IMR-90 (cell line): ENCODE measurements at regions not wholly inside any gene's neighbourhood (a gene's known extent, or its start where the extent isn't known, plus 50 kb on each side); places are given as distances from the start of the nearest gene placed in this dataset.

Experiments
- ATAC-seq: fragments of 200-7000 bp; cut with Tn5 transposase; 2 replicates; pipeline ENCODE4 v1.9.1; 2020; ENCODE audit warnings: low read depth, mild to moderate bottlenecking, moderate library complexity
- BruUV-seq: library from RNA; stranded (reverse); fragments of 400-500 nt; replicated peaks from 2 replicates; lab custom pipeline; 2021; lab: Mats Ljungman, UMichigan
- CTCF ChIA-PET: fragments of 300-600 bp; formaldehyde crosslinking; extraction: SDS; loops from one replicate; lab custom pipeline; 2021; ENCODE audit warnings: antibody characterized with exemption; lab: Yijun Ruan, JAX
- POLR2A ChIA-PET: fragments of 300-600 bp; sonication (Branson Sonifier 250); formaldehyde crosslinking; loops from one replicate; lab custom pipeline; 2022; ENCODE audit warnings: antibody characterized with exemption; ENCODE audit not compliant: unreplicated experiment; lab: Charles Lee
- DNase-seq: peaks from one replicate; pipeline ENCODE4 v3.0.0; 2013
- H2AFZ ChIP-seq: replicated peaks from 2 replicates; pipeline ENCODE3; 2013; ENCODE audit warnings: low read length, mild to moderate bottlenecking; ENCODE audit not compliant: poor library complexity
- H2AK5ac ChIP-seq: 2 replicates; pipeline ENCODE4 v1.6.1; 2013; ENCODE audit warnings: low read depth, low read length, inconsistent platforms
- H2AK9ac ChIP-seq: replicated peaks from 2 replicates; pipeline ENCODE3; 2013; ENCODE audit warnings: mild to moderate bottlenecking, low read depth, low read length, moderate library complexity; ENCODE audit not compliant: poor library complexity
- H2BK120ac ChIP-seq: 2 replicates; pipeline ENCODE4 v1.6.1; 2013; ENCODE audit warnings: low read depth, low read length, inconsistent platforms
- H2BK15ac ChIP-seq: 3 replicates; pipeline ENCODE4 v1.6.1; 2013; ENCODE audit warnings: low read depth, low read length, inconsistent platforms
- H2BK20ac ChIP-seq: 2 replicates; pipeline ENCODE4 v1.6.1; 2013; ENCODE audit warnings: low read depth, mild to moderate bottlenecking, inconsistent platforms, low read length, moderate library complexity
- H2BK5ac ChIP-seq: 2 replicates; pipeline ENCODE4 v1.6.1; 2013; ENCODE audit warnings: mild to moderate bottlenecking, low read depth, low read length, inconsistent platforms; ENCODE audit not compliant: poor library complexity, severe bottlenecking
- H3K14ac ChIP-seq: replicated peaks from 2 replicates; pipeline ENCODE4 v1.6.1; 2013; ENCODE audit warnings: low read depth, low read length, inconsistent platforms
- H3K18ac ChIP-seq: 2 replicates; pipeline ENCODE4 v1.6.1; 2013; ENCODE audit warnings: low read depth, low read length, control low read depth
- H3K23ac ChIP-seq: 2 replicates; pipeline ENCODE4 v1.6.1; 2013; ENCODE audit warnings: low read depth, low read length, inconsistent platforms
- H3K27ac ChIP-seq: 2 replicates; pipeline ENCODE4 v1.5.1; 2013; ENCODE audit warnings: mild to moderate bottlenecking, control low read depth, low read length; ENCODE audit not compliant: insufficient read depth
- H3K27me3 ChIP-seq: 2 replicates; pipeline ENCODE4 v1.6.1; 2013; ENCODE audit warnings: low read length; ENCODE audit not compliant: control insufficient read depth, insufficient read depth
- H3K36me3 ChIP-seq: 2 replicates; pipeline ENCODE4 v1.6.1; 2013; ENCODE audit warnings: low read length, mixed read lengths; ENCODE audit not compliant: control insufficient read depth, insufficient read depth
- H3K4ac ChIP-seq: 2 replicates; pipeline ENCODE4 v1.6.1; 2013; ENCODE audit warnings: low read depth, low read length, inconsistent platforms
- H3K4me1 ChIP-seq: 2 replicates; pipeline ENCODE4 v1.6.1; 2013; ENCODE audit warnings: low read length, mixed read lengths; ENCODE audit not compliant: control insufficient read depth, insufficient read depth
- H3K4me2 ChIP-seq: 2 replicates; pipeline ENCODE4 v1.6.1; 2013; ENCODE audit warnings: low read depth, mild to moderate bottlenecking, control low read depth, low read length, moderate library complexity
- H3K4me3 ChIP-seq: 2 replicates; pipeline ENCODE4 v1.5.1; 2013; ENCODE audit warnings: low read depth, mild to moderate bottlenecking, control low read depth, low read length, moderate library complexity; ENCODE audit not compliant: insufficient read depth
- H3K56ac ChIP-seq: 2 replicates; pipeline ENCODE4 v1.6.1; 2013; ENCODE audit warnings: low read length, inconsistent platforms; ENCODE audit not compliant: insufficient read depth; ENCODE audit errors: extremely low read depth
- H3K79me1 ChIP-seq, 2 experiments: 2 replicates each; pipeline ENCODE4 v1.6.1; 2013; ENCODE audit warnings: low read length in 2 of 2, inconsistent platforms in 1 of 2, low read depth in 1 of 2
- H3K9ac ChIP-seq: 2 replicates; pipeline ENCODE4 v1.6.1; 2013; ENCODE audit warnings: low read depth, low read length, control low read depth
- H3K9me1 ChIP-seq: 2 replicates; pipeline ENCODE4 v1.6.1; 2013; ENCODE audit warnings: low read length, inconsistent platforms; ENCODE audit not compliant: insufficient read depth
- H3K9me3 ChIP-seq: 2 replicates; pipeline ENCODE4 v1.6.1; 2013; ENCODE audit warnings: low read length; ENCODE audit not compliant: control insufficient read depth, insufficient read depth
- H4K20me1 ChIP-seq: 2 replicates; pipeline ENCODE4 v1.6.1; 2013; ENCODE audit warnings: low read length, inconsistent platforms; ENCODE audit not compliant: insufficient read depth
- H4K5ac ChIP-seq: 2 replicates; pipeline ENCODE4 v1.6.1; 2013; ENCODE audit warnings: mild to moderate bottlenecking, low read depth, low read length, control low read depth
- H4K8ac ChIP-seq, 2 experiments: 2 replicates each; pipeline ENCODE4 v1.6.1; 2013; ENCODE audit warnings: low read depth in 2 of 2, low read length in 2 of 2, control low read depth in 1 of 2, inconsistent platforms in 1 of 2
- H4K91ac ChIP-seq: 2 replicates; pipeline ENCODE4 v1.6.1; 2013; ENCODE audit warnings: low read depth, low read length, inconsistent platforms; ENCODE audit not compliant: insufficient read depth
- BHLHE40 ChIP-seq: fragments of 150-350 bp; IDR thresholded peaks from 2 replicates; pipeline ENCODE4 v1.6.1; 2016; ENCODE audit warnings: mild to moderate bottlenecking, low read depth, low read length
- CEBPB ChIP-seq: IDR thresholded peaks from 2 replicates; pipeline ENCODE4 v1.6.1; 2012; ENCODE audit warnings: low read depth, low read length, improper control_type of control experiment
- CHD1 ChIP-seq: IDR thresholded peaks from 2 replicates; pipeline ENCODE4 v1.6.1; 2012; ENCODE audit warnings: low read depth, low read length, improper control_type of control experiment
- CTCF ChIP-seq: conservative IDR thresholded peaks from 2 replicates; pipeline ENCODE4 v1.5.1; 2012; ENCODE audit warnings: mild to moderate bottlenecking, low read depth, low read length, improper control_type of control experiment
- ELK1 ChIP-seq: fragments of 150-350 bp; IDR thresholded peaks from 2 replicates; pipeline ENCODE4 v1.6.1; 2016; ENCODE audit warnings: low read depth, mild to moderate bottlenecking, low read length, moderate library complexity, borderline replicate concordance
- FOS ChIP-seq: fragments of 150-350 bp; IDR thresholded peaks from 2 replicates; pipeline ENCODE4 v1.6.1; 2016; ENCODE audit warnings: low read depth, low read length
- MAFK ChIP-seq: IDR thresholded peaks from 2 replicates; pipeline ENCODE4 v1.6.1; 2012; ENCODE audit warnings: low read depth, low read length, improper control_type of control experiment
- MAZ ChIP-seq: IDR thresholded peaks from 2 replicates; pipeline ENCODE4 v1.6.1; 2012; ENCODE audit warnings: low read depth, mild to moderate bottlenecking, low read length, improper control_type of control experiment, moderate library complexity, borderline replicate concordance
- MXI1 ChIP-seq: IDR thresholded peaks from 2 replicates; pipeline ENCODE4 v1.6.1; 2012; ENCODE audit warnings: low read depth, mild to moderate bottlenecking, low read length, moderate library complexity, borderline replicate concordance
- NFE2L2 ChIP-seq: fragments of 150-350 bp; IDR thresholded peaks from 2 replicates; pipeline ENCODE4 v1.6.1; 2016; ENCODE audit warnings: low read depth, mild to moderate bottlenecking, low read length
- RAD21 ChIP-seq: IDR thresholded peaks from 2 replicates; pipeline ENCODE4 v1.6.1; 2012; ENCODE audit warnings: low read length, improper control_type of control experiment
- RCOR1 ChIP-seq: IDR thresholded peaks from 2 replicates; pipeline ENCODE4 v1.6.1; 2012; ENCODE audit warnings: mild to moderate bottlenecking, low read length, improper control_type of control experiment; ENCODE audit not compliant: insufficient replicate concordance
- RFX5 ChIP-seq: IDR thresholded peaks from 2 replicates; pipeline ENCODE4 v1.8.0; 2012; ENCODE audit warnings: low read depth, mild to moderate bottlenecking, low read length, moderate library complexity
- SMC3 ChIP-seq: fragments of 150-350 bp; IDR thresholded peaks from 2 replicates; pipeline ENCODE4 v1.6.1; 2016; ENCODE audit warnings: low read depth, mild to moderate bottlenecking, antibody characterized with exemption, low read length, moderate library complexity
- WGBS, 2 experiments: methylation state at CpG; one replicate each; pipeline versions ENCODE4 v1.1.5 to v1.1.7; 2013; ENCODE audit warnings: missing lambda C conversion rate in 2 of 2; ENCODE audit not compliant: insufficient read length in 1 of 2; ENCODE audit errors: extremely low coverage in 2 of 2; 5-methylcytosine and 5-hydroxymethylcytosine counted together
- dilution Hi-C: fragments of 300-500 bp; cut with HindIII; formaldehyde crosslinking; loops from one replicate; pipeline ENCODE4 v1.14.3; 2018; ENCODE audit warnings: low sequenced_read_pairs; ENCODE audit not compliant: unreplicated experiment
- in situ Hi-C: fragments of 300-500 bp; cut with MboI; formaldehyde crosslinking; loops from 3 replicates; pipeline ENCODE4 v1.14.3; 2019; ENCODE audit warnings: low sequenced_read_pairs, inconsistent platforms, mixed read lengths
- intact Hi-C: fragments of 100-400 bp; cut with micrococcal nuclease; formaldehyde crosslinking; loops from 2 replicates; pipeline ENCODE4 v1.10.0; 2022

- no peak for TF ChIP-seq NFE2L2
- no peak for TF ChIP-seq SMC3
- no peak for TF ChIP-seq ELK1
- TF ChIP-seq MXI1, result no peak
- no peak for TF ChIP-seq RCOR1
- no peak for TF ChIP-seq CTCF
- no peak for TF ChIP-seq CEBPB
- no peak for TF ChIP-seq RAD21
- no peak for TF ChIP-seq FOS
- no peak for TF ChIP-seq RFX5
- no peak for TF ChIP-seq BHLHE40
- TF ChIP-seq MAFK, result no peak
- no peak for TF ChIP-seq MAZ
- TF ChIP-seq CHD1, result no peak
- Histone ChIP-seq H2AK5ac (no peak overlapping the region; the same call in 1 of the 2 replicates), H3K4me3 (no peak overlapping the region), H2BK5ac (no peak overlapping the region), H3K4ac (peak overlapping the region; percentile 35; the same call in 1 of the 2 replicates), H3K18ac (peak overlapping the region; percentile 1; the same call in 1 of the 2 replicates), H3K14ac (no peak overlapping the region), H4K5ac (no peak overlapping the region), H3K27me3 (peaks cover 3% of the 10 kb centered on the region), H3K36me3 (no peaks in the 10 kb centered on the region), H4K91ac (0 out of 2 replicates have a peak overlapping the region, but pooled peaks have one; percentile 20), H3K9me3 (peaks cover 6% of the 10 kb centered on the region; the same call in 1 of the 2 replicates), H3K4me2 (no peak overlapping the region), H3K9me1 (no peaks in the 10 kb centered on the region), H2BK15ac (no peak overlapping the region; the same call in 2 of the 3 replicates), H4K20me1 (no peaks in the 10 kb centered on the region), H2BK20ac (no peak overlapping the region), H3K56ac (no peak overlapping the region), H3K9ac (no peak overlapping the region), H2AK9ac (no peak overlapping the region), H2BK120ac (0 out of 2 replicates have a peak overlapping the region, but pooled peaks have one; percentile 6), H3K79me1 (no peaks in the 10 kb centered on the region), H2AFZ (no peak overlapping the region), H3K23ac (no peak overlapping the region), H3K27ac (no peak overlapping the region), H4K8ac (no peak overlapping the region), H3K4me1 (peaks cover 10% of the 10 kb centered on the region; the same call in 1 of the 2 replicates)
- no CpG with 5 or more reads among the region's 4 CpGs for WGBS, 2 experiments
- BruUV-seq, result no TSS peak
- intact Hi-C loops, result no loop called here
- ChIA-PET POLR2A (no interaction called here), CTCF (no interaction called here)
- in situ Hi-C loops, result no loop called here
- dilution Hi-C loops, result no loop called here
- DNase-seq (peak; percentile 11), ATAC-seq (peak; percentile 18; the same call in 1 of the 2 replicates)
These were observed 91.6 kb downstream of the ACKR3 start for GRCh38 chr2:236661061-236661761.
